ENCODE measurements at regions not wholly inside any gene's neighbourhood (a gene's known extent, or its start where the extent isn't known, plus 50 kb on each side); places are given as distances from the start of the nearest gene placed in this dataset.

DNA sequence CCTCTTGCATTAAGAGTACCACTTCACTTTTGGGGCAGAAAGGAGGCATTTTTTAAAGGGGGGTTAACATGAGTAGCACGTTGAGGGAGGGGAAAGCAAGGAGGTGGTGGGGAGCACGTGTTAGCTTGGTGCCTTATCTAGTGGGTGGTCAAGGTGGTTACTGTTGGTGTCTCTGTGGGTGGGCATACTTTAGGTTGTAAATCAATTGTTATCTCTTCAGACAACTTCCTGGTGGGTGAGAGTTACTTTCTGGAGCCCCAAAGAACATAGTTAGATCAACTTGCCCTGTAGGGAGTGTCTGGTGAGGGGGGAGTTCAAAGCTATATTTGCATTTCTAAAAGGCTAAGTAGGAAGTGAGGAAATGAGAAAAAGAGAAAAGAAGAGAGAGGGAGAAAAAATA is 297.7 kb upstream of the CLNK start:
- H3K27me3 ChIP-seq (replicated peaks; ENCODE audit: insufficient read depth, low read depth, low read length, poor library complexity), result no peaks in the 10 kb centered on the region
- intact Hi-C loops (cut with micrococcal nuclease; ENCODE audit: unreplicated experiment), result no loop called here
- no TSS peak for BruUV-seq (replicated peaks)
- no peak overlapping the region for H3K27ac ChIP-seq (ENCODE audit: low read depth, low read length, poor library complexity, severe bottlenecking)
- H3K4me1 ChIP-seq (ENCODE audit: insufficient read depth, low read length, poor library complexity, severe bottlenecking), result no peaks in the 10 kb centered on the region
- TF ChIP-seq, protein P1, sequence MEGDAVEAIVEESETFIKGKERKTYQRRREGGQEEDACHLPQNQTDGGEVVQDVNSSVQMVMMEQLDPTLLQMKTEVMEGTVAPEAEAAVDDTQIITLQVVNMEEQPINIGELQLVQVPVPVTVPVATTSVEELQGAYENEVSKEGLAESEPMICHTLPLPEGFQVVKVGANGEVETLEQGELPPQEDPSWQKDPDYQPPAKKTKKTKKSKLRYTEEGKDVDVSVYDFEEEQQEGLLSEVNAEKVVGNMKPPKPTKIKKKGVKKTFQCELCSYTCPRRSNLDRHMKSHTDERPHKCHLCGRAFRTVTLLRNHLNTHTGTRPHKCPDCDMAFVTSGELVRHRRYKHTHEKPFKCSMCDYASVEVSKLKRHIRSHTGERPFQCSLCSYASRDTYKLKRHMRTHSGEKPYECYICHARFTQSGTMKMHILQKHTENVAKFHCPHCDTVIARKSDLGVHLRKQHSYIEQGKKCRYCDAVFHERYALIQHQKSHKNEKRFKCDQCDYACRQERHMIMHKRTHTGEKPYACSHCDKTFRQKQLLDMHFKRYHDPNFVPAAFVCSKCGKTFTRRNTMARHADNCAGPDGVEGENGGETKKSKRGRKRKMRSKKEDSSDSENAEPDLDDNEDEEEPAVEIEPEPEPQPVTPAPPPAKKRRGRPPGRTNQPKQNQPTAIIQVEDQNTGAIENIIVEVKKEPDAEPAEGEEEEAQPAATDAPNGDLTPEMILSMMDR (conservative IDR thresholded peaks at IDR 0.05; ENCODE audit: low read depth, low read length), result no peak
- TF ChIP-seq EZH2 (IDR thresholded peaks at IDR 0.05; ENCODE audit: borderline replicate concordance, low read depth, low read length, poor library complexity, severe bottlenecking), result no peak
- DNase-seq (ENCODE audit: low spot score), result no peak
- no peak overlapping the region for H3K4me3 ChIP-seq (ENCODE audit: low read depth, low read length, poor library complexity, severe bottlenecking)
- no peaks in the 10 kb centered on the region for H3K36me3 ChIP-seq (ENCODE audit: insufficient read depth, low read length, poor library complexity, severe bottlenecking)
- POLR2A ChIA-PET (ENCODE audit: low non-redundant PET), result no interaction called here
- CTCF ChIA-PET, result no interaction called here
- H3K9me3 ChIP-seq (ENCODE audit: low read depth, low read length, poor library complexity, severe bottlenecking), result peaks cover 34% of the 10 kb centered on the region

DNA sequence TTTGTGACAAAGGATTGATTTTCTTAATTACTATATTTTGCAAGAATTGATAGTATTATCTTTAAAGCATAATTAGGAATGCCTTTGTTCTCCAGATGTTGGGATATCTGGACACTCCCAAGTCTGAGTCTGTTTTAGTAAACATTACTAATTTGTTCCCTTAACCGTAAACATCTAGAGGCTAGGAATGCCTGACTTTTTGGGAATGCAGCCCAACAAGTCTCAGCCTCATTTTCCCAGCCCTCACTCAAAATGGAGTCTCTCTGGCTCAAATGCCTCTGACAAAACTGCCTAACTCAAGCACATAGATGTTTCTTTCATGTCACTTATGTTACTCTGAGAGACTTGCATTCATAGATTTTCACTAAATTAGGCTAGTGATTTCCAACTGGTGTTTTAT is 297.0 kb upstream of the CLNK start:
- no TSS peak for BruUV-seq (replicated peaks)
- H3K4me1 ChIP-seq (ENCODE audit: insufficient read depth, low read length, poor library complexity, severe bottlenecking), result no peaks in the 10 kb centered on the region
- no peak overlapping the region for H3K27ac ChIP-seq (ENCODE audit: low read depth, low read length, poor library complexity, severe bottlenecking)
- H3K4me3 ChIP-seq (ENCODE audit: low read depth, low read length, poor library complexity, severe bottlenecking), result no peak overlapping the region
- intact Hi-C loops (cut with micrococcal nuclease; ENCODE audit: unreplicated experiment), result no loop called here
- TF ChIP-seq, protein P1 (conservative IDR thresholded peaks at IDR 0.05; ENCODE audit: low read depth, low read length), result no peak
- TF ChIP-seq EZH2 (IDR thresholded peaks at IDR 0.05; ENCODE audit: borderline replicate concordance, low read depth, low read length, poor library complexity, severe bottlenecking), result no peak
- no peaks in the 10 kb centered on the region for H3K36me3 ChIP-seq (ENCODE audit: insufficient read depth, low read length, poor library complexity, severe bottlenecking)
- no peaks in the 10 kb centered on the region for H3K27me3 ChIP-seq (replicated peaks; ENCODE audit: insufficient read depth, low read depth, low read length, poor library complexity)
- CTCF ChIA-PET, result no interaction called here
- POLR2A ChIA-PET (ENCODE audit: low non-redundant PET), result no interaction called here
- H3K9me3 ChIP-seq (ENCODE audit: low read depth, low read length, poor library complexity, severe bottlenecking), result peaks cover 33% of the 10 kb centered on the region
- no peak for DNase-seq (ENCODE audit: low spot score)

DNA sequence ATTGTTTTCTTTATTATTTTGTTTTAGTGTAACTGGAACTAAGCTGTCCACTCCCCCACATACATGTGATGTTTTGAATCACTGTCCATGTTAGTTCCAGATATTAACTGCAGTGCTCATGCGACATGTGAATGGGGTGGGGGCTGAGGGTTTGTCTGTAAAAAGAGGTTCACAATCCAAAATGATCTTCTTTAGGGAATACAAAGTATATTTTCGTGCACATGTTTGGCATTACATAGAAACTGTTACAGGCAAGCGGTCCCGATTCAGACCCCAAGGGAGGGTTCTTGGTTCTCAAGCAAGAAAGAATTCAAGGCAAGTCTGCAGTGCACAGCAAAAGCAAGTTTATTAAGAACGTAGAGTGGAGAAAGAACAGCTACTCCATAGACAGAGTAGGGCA is 296.5 kb upstream of the CLNK start:
- no peak overlapping the region for H3K27ac ChIP-seq (ENCODE audit: low read depth, low read length, poor library complexity, severe bottlenecking)
- no peaks in the 10 kb centered on the region for H3K4me1 ChIP-seq (ENCODE audit: insufficient read depth, low read length, poor library complexity, severe bottlenecking)
- CTCF ChIA-PET, result no interaction called here
- H3K27me3 ChIP-seq (replicated peaks; ENCODE audit: insufficient read depth, low read depth, low read length, poor library complexity), result no peaks in the 10 kb centered on the region
- H3K36me3 ChIP-seq (ENCODE audit: insufficient read depth, low read length, poor library complexity, severe bottlenecking), result no peaks in the 10 kb centered on the region
- POLR2A ChIA-PET (ENCODE audit: low non-redundant PET), result no interaction called here
- no peak overlapping the region for H3K4me3 ChIP-seq (ENCODE audit: low read depth, low read length, poor library complexity, severe bottlenecking)
- no TSS peak for BruUV-seq (replicated peaks)
- DNase-seq (ENCODE audit: low spot score), result no peak
- TF ChIP-seq, protein P1 (conservative IDR thresholded peaks at IDR 0.05; ENCODE audit: low read depth, low read length), result no peak
- no peak for TF ChIP-seq EZH2 (IDR thresholded peaks at IDR 0.05; ENCODE audit: borderline replicate concordance, low read depth, low read length, poor library complexity, severe bottlenecking)
- intact Hi-C loops (cut with micrococcal nuclease; ENCODE audit: unreplicated experiment), result no loop called here
- H3K9me3 ChIP-seq (ENCODE audit: low read depth, low read length, poor library complexity, severe bottlenecking), result peaks cover 28% of the 10 kb centered on the region

Data from A673 (cell line).